ENCODE measurements at regions not wholly inside any gene's neighbourhood (a gene's known extent, or its start where the extent isn't known, plus 50 kb on each side); places are given as distances from the start of the nearest gene placed in this dataset.

DNA sequence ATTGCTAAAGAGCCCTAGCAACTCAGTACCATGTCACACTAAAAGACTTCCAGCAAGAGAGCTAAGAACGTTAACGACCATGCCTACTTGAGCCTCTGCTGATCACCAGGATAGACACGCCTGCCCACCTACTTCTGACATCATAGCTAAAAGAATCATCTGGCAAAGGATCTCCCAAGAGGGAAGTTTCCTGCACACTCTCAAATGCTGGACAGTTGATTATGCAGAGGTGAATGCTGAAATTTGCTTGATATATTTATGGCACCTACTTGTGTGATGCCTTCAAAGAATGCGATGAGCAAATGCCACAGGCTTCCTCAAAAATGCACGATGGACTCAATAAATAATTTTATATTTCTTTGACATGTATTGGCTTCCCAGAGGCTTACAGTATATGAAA is 113.6 kb downstream of the GALC start:
- H3K4me1 ChIP-seq (ENCODE audit: control insufficient read depth in 5 of 5, insufficient read depth in 5 of 5, low read length in 5 of 5) = no peaks in the 10 kb centered on the region
- H3K27me3 ChIP-seq (ENCODE audit: control insufficient read depth in 3 of 3, insufficient read depth in 3 of 3, low read length in 2 of 3) = no peaks in the 10 kb centered on the region
- H3K4me3 ChIP-seq = no peak overlapping the region
- WGBS, 2 donors = 81 to 90% methylated on average over 5 of the region's 5 CpGs
- H3K27ac ChIP-seq (ENCODE audit: low read depth in 1 of 2, low read length in 1 of 2) = no peak overlapping the region
- no peak overlapping the region for H3K9ac ChIP-seq (ENCODE audit: insufficient read depth in 1 of 2, low read length in 2 of 2)
- no peaks in the 10 kb centered on the region for H3K9me3 ChIP-seq (ENCODE audit: control insufficient read depth in 4 of 4, insufficient read depth in 3 of 4, low read length in 3 of 4)
- no peaks in the 10 kb centered on the region for H3K36me3 ChIP-seq (ENCODE audit: control insufficient read depth in 4 of 4, insufficient read depth in 4 of 4, low read length in 4 of 4)
- TF ChIP-seq, protein P1, sequence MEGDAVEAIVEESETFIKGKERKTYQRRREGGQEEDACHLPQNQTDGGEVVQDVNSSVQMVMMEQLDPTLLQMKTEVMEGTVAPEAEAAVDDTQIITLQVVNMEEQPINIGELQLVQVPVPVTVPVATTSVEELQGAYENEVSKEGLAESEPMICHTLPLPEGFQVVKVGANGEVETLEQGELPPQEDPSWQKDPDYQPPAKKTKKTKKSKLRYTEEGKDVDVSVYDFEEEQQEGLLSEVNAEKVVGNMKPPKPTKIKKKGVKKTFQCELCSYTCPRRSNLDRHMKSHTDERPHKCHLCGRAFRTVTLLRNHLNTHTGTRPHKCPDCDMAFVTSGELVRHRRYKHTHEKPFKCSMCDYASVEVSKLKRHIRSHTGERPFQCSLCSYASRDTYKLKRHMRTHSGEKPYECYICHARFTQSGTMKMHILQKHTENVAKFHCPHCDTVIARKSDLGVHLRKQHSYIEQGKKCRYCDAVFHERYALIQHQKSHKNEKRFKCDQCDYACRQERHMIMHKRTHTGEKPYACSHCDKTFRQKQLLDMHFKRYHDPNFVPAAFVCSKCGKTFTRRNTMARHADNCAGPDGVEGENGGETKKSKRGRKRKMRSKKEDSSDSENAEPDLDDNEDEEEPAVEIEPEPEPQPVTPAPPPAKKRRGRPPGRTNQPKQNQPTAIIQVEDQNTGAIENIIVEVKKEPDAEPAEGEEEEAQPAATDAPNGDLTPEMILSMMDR (IDR thresholded peaks at IDR 0.05; ENCODE audit: control extremely low read depth, extremely low read depth) = no peak
- DNase-seq (no peak), ATAC-seq (ENCODE audit: insufficient read depth, low FRiP score) (no peak)

DNA sequence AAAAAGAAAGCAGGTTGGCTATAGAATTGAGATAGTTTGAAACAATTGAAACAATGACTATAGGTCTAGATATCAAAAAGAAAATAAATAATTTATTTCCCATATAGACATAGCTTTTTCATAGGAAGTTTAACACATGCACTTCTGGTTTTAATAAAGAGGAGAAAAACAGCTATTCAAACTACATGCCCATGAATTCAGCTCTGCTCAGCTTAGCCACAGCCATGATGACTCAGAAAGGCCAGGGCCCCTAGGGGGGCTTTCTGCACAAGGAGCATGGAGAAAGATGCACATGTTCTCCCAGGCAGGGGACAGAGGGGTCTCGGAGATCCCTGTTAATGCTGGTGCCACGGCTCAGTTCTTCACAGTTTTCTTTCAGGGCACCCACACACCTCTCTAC is 114.0 kb downstream of the GALC start:
- 44 to 47% methylated on average over 2 of the region's 2 CpGs for WGBS, 2 donors
- no peak for ATAC-seq (ENCODE audit: insufficient read depth, low FRiP score)

DNA sequence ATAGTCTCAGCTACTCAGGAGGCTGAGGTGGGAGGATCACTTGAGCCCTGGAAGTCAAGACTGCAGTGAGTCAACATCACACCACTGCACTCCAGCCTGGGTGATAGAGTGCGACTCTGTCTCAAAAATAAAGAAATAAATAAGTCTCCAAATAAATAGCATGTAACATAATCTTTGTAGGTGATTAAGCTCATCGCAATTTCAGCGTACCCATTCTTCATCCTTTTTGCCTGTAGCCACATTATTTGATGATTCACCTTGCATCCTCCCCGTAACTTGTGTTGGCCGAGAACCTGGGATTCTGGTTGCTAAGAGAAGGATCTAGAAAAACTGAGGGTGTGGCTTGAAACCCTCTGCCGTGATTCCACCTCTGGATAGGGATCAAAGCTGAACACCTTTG is 115.1 kb downstream of the GALC start:
- WGBS, 2 donors = 92 to 93% methylated on average over 6 of the region's 6 CpGs
- Histone ChIP-seq H3K9me3 (ENCODE audit: control insufficient read depth in 4 of 4, insufficient read depth in 3 of 4, low read length in 3 of 4) (no peaks in the 10 kb centered on the region), H3K27me3 (ENCODE audit: control insufficient read depth in 3 of 3, insufficient read depth in 3 of 3, low read length in 2 of 3) (no peaks in the 10 kb centered on the region), H3K4me3 (no peak overlapping the region), H3K27ac (ENCODE audit: low read depth in 1 of 2, low read length in 1 of 2) (no peak overlapping the region), H3K36me3 (ENCODE audit: control insufficient read depth in 4 of 4, insufficient read depth in 4 of 4, low read length in 4 of 4) (no peaks in the 10 kb centered on the region), H3K4me1 (ENCODE audit: control insufficient read depth in 5 of 5, insufficient read depth in 5 of 5, low read length in 5 of 5) (no peaks in the 10 kb centered on the region), H3K9ac (ENCODE audit: insufficient read depth in 1 of 2, low read length in 2 of 2) (no peak overlapping the region)
- DNase-seq = no peak
- no peak for ATAC-seq (ENCODE audit: insufficient read depth, low FRiP score)
- TF ChIP-seq, protein P1 (IDR thresholded peaks at IDR 0.05; ENCODE audit: control extremely low read depth, extremely low read depth) = no peak

More for the DNA sequence above, 114.0 kb downstream of the GALC start:
- H3K9me3 ChIP-seq (ENCODE audit: control insufficient read depth in 4 of 4, insufficient read depth in 3 of 4, low read length in 3 of 4) = no peaks in the 10 kb centered on the region
- H3K4me3 ChIP-seq = no peak overlapping the region
- no peak overlapping the region for H3K9ac ChIP-seq (ENCODE audit: insufficient read depth in 1 of 2, low read length in 2 of 2)
- no peaks in the 10 kb centered on the region for H3K36me3 ChIP-seq (ENCODE audit: control insufficient read depth in 4 of 4, insufficient read depth in 4 of 4, low read length in 4 of 4)
- H3K4me1 ChIP-seq (ENCODE audit: control insufficient read depth in 5 of 5, insufficient read depth in 5 of 5, low read length in 5 of 5) = no peaks in the 10 kb centered on the region
- H3K27me3 ChIP-seq (ENCODE audit: control insufficient read depth in 3 of 3, insufficient read depth in 3 of 3, low read length in 2 of 3) = no peaks in the 10 kb centered on the region
- TF ChIP-seq, protein P1 (IDR thresholded peaks at IDR 0.05; ENCODE audit: control extremely low read depth, extremely low read depth) = no peak
- H3K27ac ChIP-seq (ENCODE audit: low read depth in 1 of 2, low read length in 1 of 2) = no peak overlapping the region
- DNase-seq = no peak

DNA sequence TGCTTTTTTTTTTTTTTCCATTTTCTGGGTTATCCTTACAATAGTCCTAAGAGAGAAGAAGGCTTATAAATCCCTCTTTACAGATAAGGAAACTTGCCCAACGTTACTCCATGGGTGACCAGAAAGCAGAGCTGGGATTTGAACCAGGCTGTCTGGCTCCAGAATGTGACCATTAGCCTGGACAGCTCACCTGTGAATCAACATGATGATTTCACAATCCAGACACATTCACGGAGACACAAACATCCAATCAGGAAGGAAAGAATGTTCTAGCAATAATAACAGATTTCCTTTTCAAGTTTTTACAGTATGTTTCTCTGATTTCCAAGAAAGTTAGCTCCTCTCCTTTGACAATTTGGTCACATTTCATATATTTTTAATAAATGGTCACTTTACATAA is 118.3 kb downstream of the GALC start:
- ATAC-seq (ENCODE audit: insufficient read depth, low FRiP score) (no peak), DNase-seq (no peak)
- no peaks in the 10 kb centered on the region for H3K27me3 ChIP-seq (ENCODE audit: control insufficient read depth in 3 of 3, insufficient read depth in 3 of 3, low read length in 2 of 3)
- H3K27ac ChIP-seq (ENCODE audit: low read depth in 1 of 2, low read length in 1 of 2) = no peak overlapping the region
- 24 to 47% methylated on average over 2 of the region's 2 CpGs for WGBS, 2 donors
- H3K9ac ChIP-seq (ENCODE audit: insufficient read depth in 1 of 2, low read length in 2 of 2) = no peak overlapping the region
- H3K9me3 ChIP-seq (ENCODE audit: control insufficient read depth in 4 of 4, insufficient read depth in 3 of 4, low read length in 3 of 4) = no peaks in the 10 kb centered on the region
- H3K36me3 ChIP-seq (ENCODE audit: control insufficient read depth in 4 of 4, insufficient read depth in 4 of 4, low read length in 4 of 4) = no peaks in the 10 kb centered on the region
- TF ChIP-seq, protein P1 (IDR thresholded peaks at IDR 0.05; ENCODE audit: control extremely low read depth, extremely low read depth) = no peak
- H3K4me1 ChIP-seq (ENCODE audit: control insufficient read depth in 5 of 5, insufficient read depth in 5 of 5, low read length in 5 of 5) = no peaks in the 10 kb centered on the region
- H3K4me3 ChIP-seq = no peak overlapping the region
